ENCODE measurements at regions not wholly inside any gene's neighbourhood (a gene's known extent, or its start where the extent isn't known, plus 50 kb on each side); places are given as distances from the start of the nearest gene placed in this dataset.
A peak's percentile ranks its signal among the peaks of the same experiment; 100 is the strongest.

DNA sequence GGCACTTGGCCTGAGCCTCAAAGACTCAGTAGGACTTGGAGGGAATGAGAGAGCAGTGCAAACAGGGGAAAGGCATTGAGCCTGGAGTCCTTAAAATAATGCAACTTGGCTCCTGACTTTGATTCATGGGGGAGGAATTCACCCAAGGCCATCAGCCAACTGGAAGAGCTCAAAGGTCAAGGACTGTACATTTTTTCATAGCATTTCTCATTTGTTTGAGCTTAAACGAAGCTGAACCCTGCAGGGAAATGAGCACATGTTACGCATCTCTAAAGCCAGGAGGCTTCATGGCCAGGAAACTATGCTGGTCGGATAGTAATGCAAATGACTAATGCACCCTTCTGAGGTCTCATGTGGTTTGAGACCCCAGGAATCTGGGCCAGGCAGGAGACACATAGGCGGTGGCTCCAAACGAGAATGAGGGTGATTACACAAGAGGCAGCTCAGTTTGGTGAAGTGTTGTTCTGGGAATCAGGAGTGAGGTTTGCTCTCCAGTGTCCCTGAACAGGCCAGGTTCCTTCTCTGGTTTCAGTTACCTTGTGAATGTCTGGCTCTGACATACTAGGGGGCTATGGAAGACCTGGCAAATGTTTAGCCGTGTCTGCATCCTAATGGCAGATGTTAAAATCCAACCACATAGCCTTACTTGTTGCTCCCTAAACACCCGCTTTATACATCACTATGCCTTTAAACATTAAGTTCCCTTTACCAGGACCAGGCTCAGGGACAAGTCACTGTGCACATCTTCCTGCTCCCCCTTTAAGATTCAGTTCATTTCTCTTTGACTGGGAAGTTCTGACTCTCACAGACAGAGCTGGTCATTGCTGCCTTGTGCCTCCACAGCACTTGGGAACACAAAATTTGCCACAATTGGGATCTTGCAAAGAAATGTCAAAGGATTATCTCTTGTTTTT, 503.9 kb upstream of the USP24 start (continued):
- no peak for TF ChIP-seq ARNTL (CRISPR knock-in tag; IDR thresholded peaks at IDR 0.05)
- no peak for TF ChIP-seq WIZ (CRISPR knock-in tag; IDR thresholded peaks at IDR 0.05)
- TF ChIP-seq ZNF496 (CRISPR knock-in tag; IDR thresholded peaks at IDR 0.05; ENCODE audit: insufficient replicate concordance): no peak
- no peak for TF ChIP-seq HDAC2 (CRISPR knock-in tag; IDR thresholded peaks at IDR 0.05)
- peak; percentile 15; the same call in 1 of the 2 replicates for TF ChIP-seq FOXA3 (CRISPR knock-in tag; IDR thresholded peaks at IDR 0.05)
- TF ChIP-seq FOSL2 (CRISPR knock-in tag; IDR thresholded peaks at IDR 0.05): peak; percentile 80
- no peak for TF ChIP-seq PHF5A (CRISPR knock-in tag; IDR thresholded peaks at IDR 0.05; ENCODE audit: low read depth, unreplicated experiment)
- TF ChIP-seq, protein P1, sequence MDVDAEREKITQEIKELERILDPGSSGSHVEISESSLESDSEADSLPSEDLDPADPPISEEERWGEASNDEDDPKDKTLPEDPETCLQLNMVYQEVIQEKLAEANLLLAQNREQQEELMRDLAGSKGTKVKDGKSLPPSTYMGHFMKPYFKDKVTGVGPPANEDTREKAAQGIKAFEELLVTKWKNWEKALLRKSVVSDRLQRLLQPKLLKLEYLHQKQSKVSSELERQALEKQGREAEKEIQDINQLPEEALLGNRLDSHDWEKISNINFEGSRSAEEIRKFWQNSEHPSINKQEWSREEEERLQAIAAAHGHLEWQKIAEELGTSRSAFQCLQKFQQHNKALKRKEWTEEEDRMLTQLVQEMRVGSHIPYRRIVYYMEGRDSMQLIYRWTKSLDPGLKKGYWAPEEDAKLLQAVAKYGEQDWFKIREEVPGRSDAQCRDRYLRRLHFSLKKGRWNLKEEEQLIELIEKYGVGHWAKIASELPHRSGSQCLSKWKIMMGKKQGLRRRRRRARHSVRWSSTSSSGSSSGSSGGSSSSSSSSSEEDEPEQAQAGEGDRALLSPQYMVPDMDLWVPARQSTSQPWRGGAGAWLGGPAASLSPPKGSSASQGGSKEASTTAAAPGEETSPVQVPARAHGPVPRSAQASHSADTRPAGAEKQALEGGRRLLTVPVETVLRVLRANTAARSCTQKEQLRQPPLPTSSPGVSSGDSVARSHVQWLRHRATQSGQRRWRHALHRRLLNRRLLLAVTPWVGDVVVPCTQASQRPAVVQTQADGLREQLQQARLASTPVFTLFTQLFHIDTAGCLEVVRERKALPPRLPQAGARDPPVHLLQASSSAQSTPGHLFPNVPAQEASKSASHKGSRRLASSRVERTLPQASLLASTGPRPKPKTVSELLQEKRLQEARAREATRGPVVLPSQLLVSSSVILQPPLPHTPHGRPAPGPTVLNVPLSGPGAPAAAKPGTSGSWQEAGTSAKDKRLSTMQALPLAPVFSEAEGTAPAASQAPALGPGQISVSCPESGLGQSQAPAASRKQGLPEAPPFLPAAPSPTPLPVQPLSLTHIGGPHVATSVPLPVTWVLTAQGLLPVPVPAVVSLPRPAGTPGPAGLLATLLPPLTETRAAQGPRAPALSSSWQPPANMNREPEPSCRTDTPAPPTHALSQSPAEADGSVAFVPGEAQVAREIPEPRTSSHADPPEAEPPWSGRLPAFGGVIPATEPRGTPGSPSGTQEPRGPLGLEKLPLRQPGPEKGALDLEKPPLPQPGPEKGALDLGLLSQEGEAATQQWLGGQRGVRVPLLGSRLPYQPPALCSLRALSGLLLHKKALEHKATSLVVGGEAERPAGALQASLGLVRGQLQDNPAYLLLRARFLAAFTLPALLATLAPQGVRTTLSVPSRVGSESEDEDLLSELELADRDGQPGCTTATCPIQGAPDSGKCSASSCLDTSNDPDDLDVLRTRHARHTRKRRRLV (CRISPR knock-in tag; IDR thresholded peaks at IDR 0.05): no peak
- TF ChIP-seq MTA3 (CRISPR knock-in tag; IDR thresholded peaks at IDR 0.05): no peak
- no peak for TF ChIP-seq CBX2 (IDR thresholded peaks at IDR 0.05; ENCODE audit: low read depth, low read length)
- TF ChIP-seq CBX2 (CRISPR knock-in tag; IDR thresholded peaks at IDR 0.05; ENCODE audit: low read depth): no peak
- TF ChIP-seq CEBPG (CRISPR knock-in tag; IDR thresholded peaks at IDR 0.05): peak; percentile 5
- TF ChIP-seq KDM2A (CRISPR knock-in tag; IDR thresholded peaks at IDR 0.05; ENCODE audit: borderline replicate concordance, low read depth): no peak
- TF ChIP-seq, protein P2, sequence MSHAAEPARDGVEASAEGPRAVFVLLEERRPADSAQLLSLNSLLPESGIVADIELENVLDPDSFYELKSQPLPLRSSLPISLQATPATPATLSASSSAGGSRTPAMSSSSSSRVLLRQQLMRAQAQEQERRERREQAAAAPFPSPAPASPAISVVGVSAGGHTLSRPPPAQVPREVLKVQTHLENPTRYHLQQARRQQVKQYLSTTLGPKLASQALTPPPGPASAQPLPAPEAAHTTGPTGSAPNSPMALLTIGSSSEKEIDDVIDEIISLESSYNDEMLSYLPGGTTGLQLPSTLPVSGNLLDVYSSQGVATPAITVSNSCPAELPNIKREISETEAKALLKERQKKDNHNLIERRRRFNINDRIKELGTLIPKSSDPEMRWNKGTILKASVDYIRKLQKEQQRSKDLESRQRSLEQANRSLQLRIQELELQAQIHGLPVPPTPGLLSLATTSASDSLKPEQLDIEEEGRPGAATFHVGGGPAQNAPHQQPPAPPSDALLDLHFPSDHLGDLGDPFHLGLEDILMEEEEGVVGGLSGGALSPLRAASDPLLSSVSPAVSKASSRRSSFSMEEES (CRISPR knock-in tag; IDR thresholded peaks at IDR 0.05): peak; percentile 45; the same call in 1 of the 2 replicates
- no peak for TF ChIP-seq AKAP8 (CRISPR knock-in tag; IDR thresholded peaks at IDR 0.05)
- peak in 1 of 2 experiments; percentile 44; a peak in 2 of 4 replicates for TF ChIP-seq EP300 (IDR thresholded peaks at IDR 0.05; ENCODE audit: low read depth in 2 of 2, low read length in 2 of 2)
- TF ChIP-seq EP300 (CRISPR knock-in tag; IDR thresholded peaks at IDR 0.05; ENCODE audit: borderline replicate concordance): no peak
- peak; percentile 45; the same call in 1 of the 2 replicates for TF ChIP-seq HMG20A (CRISPR knock-in tag; IDR thresholded peaks at IDR 0.05; ENCODE audit: borderline replicate concordance)
- no peak for TF ChIP-seq ZSCAN31 (CRISPR knock-in tag; IDR thresholded peaks at IDR 0.05; ENCODE audit: low read depth)
- no peak for TF ChIP-seq KLF12 (CRISPR knock-in tag; IDR thresholded peaks at IDR 0.05; ENCODE audit: borderline replicate concordance)
- TF ChIP-seq ZFP62 (CRISPR knock-in tag; IDR thresholded peaks at IDR 0.05): no peak
- no peak for TF ChIP-seq MTF1 (CRISPR knock-in tag; IDR thresholded peaks at IDR 0.05)
- no peak for TF ChIP-seq KAT8 (CRISPR knock-in tag; IDR thresholded peaks at IDR 0.05)
- TF ChIP-seq ZNF451 (CRISPR knock-in tag; IDR thresholded peaks at IDR 0.05): no peak
- no peak for TF ChIP-seq ZNF749 (CRISPR knock-in tag; IDR thresholded peaks at IDR 0.05; ENCODE audit: borderline replicate concordance)
- TF ChIP-seq MAZ (IDR thresholded peaks at IDR 0.05; ENCODE audit: borderline replicate concordance, low read depth, low read length): no peak
- TF ChIP-seq MAZ (CRISPR knock-in tag; IDR thresholded peaks at IDR 0.05; ENCODE audit: low read depth): no peak
